ENCODE measurements at regions not wholly inside any gene's neighbourhood (a gene's known extent, or its start where the extent isn't known, plus 50 kb on each side); places are given as distances from the start of the nearest gene placed in this dataset.

DNA sequence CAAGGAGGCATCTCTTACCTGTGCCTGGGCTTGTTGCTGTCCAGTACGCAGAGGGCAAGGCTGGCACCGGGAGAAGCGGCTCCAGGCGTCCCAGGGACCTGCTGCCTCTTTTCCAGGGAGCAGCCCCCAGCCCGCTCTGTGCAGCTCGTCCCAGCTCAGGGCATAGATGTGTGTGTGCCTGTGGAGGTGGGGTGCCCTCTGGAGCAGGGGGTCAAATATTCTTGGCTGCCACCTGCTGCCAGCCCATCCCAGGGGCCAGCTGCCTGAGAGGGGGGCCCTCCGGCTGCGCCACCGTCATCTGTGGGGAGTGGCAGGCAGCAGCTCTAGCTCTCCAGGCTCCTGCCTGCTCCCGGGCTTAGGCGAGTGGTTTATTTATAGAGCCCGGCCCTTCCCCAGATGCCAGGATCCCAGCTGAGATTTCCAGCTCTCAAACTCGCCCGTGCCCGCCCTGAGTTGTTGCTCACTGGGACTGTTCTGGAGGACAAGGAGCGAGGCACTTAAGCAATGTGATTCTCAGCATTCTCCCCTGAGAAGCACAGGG, 87.5 kb downstream of the RTL6 start (continued):
- no peak for TF ChIP-seq ZBED1 (IDR thresholded peaks at IDR 0.05; ENCODE audit: borderline replicate concordance)
- no peak for TF ChIP-seq FOXK2 (IDR thresholded peaks at IDR 0.05)
- no peak for TF ChIP-seq MYB (IDR thresholded peaks at IDR 0.05; ENCODE audit: borderline replicate concordance, low read depth, low read length)
- no peak for TF ChIP-seq SMARCA5 (IDR thresholded peaks at IDR 0.05)
- no peak for TF ChIP-seq ZNF622 (IDR thresholded peaks at IDR 0.05)
- no peak for TF ChIP-seq ZBTB40 (IDR thresholded peaks at IDR 0.05; ENCODE audit: borderline replicate concordance)
- TF ChIP-seq, protein P1, sequence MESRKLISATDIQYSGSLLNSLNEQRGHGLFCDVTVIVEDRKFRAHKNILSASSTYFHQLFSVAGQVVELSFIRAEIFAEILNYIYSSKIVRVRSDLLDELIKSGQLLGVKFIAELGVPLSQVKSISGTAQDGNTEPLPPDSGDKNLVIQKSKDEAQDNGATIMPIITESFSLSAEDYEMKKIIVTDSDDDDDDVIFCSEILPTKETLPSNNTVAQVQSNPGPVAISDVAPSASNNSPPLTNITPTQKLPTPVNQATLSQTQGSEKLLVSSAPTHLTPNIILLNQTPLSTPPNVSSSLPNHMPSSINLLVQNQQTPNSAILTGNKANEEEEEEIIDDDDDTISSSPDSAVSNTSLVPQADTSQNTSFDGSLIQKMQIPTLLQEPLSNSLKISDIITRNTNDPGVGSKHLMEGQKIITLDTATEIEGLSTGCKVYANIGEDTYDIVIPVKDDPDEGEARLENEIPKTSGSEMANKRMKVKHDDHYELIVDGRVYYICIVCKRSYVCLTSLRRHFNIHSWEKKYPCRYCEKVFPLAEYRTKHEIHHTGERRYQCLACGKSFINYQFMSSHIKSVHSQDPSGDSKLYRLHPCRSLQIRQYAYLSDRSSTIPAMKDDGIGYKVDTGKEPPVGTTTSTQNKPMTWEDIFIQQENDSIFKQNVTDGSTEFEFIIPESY (IDR thresholded peaks at IDR 0.05) = no peak

DNA sequence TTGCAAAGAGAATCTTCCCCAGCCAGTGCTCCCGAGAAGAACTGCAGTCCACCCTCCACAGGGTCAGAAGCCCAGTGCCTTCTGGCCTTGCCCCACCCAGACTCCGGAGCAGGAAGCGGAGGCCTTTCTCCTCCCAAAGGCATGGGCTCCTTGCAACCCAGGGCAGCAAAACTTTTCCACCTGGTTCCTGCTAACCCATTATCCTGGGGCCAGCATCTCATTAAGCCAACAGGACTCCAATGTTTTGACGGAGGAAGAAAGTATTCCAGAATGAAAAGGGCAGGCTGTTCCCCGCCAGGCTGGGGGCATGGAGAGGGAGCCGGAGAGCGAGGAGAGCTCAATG, 88.1 kb downstream of the RTL6 start:
- SMC1A ChIA-PET (ENCODE audit: uncharacterized antibody, unreplicated experiment) = no interaction called here
- Histone ChIP-seq H3K79me2 (ENCODE audit: control insufficient read depth, insufficient read depth, low read length) (no peaks in the 10 kb centered on the region), H3K27me3 (replicated peaks in 1 of 2; ENCODE audit: control insufficient read depth in 2 of 2, insufficient read depth in 2 of 2, low read length in 1 of 2) (no peaks in the 10 kb centered on the region; a peak in 1 of 4 replicates), H3K4me3 (no peak overlapping the region), H3K4me1 (ENCODE audit: control insufficient read depth, insufficient read depth, low read length) (no peaks in the 10 kb centered on the region), H2AFZ (ENCODE audit: control insufficient read depth, low read depth, low read length) (no peak overlapping the region), H3K9ac (ENCODE audit: control insufficient read depth, insufficient read depth, low read length) (no peak overlapping the region), H3K4me2 (ENCODE audit: control insufficient read depth, insufficient read depth) (no peak overlapping the region), H4K20me1 (ENCODE audit: control insufficient read depth, insufficient read depth) (no peaks in the 10 kb centered on the region), H3K9me3 (replicated peaks; ENCODE audit: control insufficient read depth, insufficient read depth, low read length) (no peaks in the 10 kb centered on the region), H3K27ac (ENCODE audit: control insufficient read depth, insufficient read depth) (no peak overlapping the region), H3K36me3 (ENCODE audit: control insufficient read depth in 2 of 2, insufficient read depth in 2 of 2, low read length in 1 of 2) (no peaks in the 10 kb centered on the region)
- POLR2A ChIA-PET = interaction anchor here (0.6 kb wide), 1 partner anchor 237 kb away, joined by 6 read pairs; no protein-coding TSS in a partner anchor
- 35% methylated on average over 7 of the region's 7 CpGs for WGBS (ENCODE audit: insufficient coverage, insufficient replicate concordance, low lambda C conversion rate, missing lambda C conversion rate)
- CTCF ChIA-PET = no interaction called here
- FAIRE-seq = no peak
- no TSS peak for BruUV-seq (replicated peaks)
- no peak for ATAC-seq
- RAD21 ChIA-PET (ENCODE audit: unreplicated experiment) = no interaction called here
- intact Hi-C loops (cut with micrococcal nuclease; ENCODE audit: unreplicated experiment) = no loop called here
- no peak for DNase-seq (ENCODE audit: low read depth, low spot score)
- TF ChIP-seq, protein P2, sequence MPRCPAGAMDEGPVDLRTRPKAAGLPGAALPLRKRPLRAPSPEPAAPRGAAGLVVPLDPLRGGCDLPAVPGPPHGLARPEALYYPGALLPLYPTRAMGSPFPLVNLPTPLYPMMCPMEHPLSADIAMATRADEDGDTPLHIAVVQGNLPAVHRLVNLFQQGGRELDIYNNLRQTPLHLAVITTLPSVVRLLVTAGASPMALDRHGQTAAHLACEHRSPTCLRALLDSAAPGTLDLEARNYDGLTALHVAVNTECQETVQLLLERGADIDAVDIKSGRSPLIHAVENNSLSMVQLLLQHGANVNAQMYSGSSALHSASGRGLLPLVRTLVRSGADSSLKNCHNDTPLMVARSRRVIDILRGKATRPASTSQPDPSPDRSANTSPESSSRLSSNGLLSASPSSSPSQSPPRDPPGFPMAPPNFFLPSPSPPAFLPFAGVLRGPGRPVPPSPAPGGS (IDR thresholded peaks at IDR 0.05; ENCODE audit: borderline replicate concordance, insufficient read depth, low read depth, low read length, poor library complexity, severe bottlenecking) = no peak
- TF ChIP-seq, protein P3, sequence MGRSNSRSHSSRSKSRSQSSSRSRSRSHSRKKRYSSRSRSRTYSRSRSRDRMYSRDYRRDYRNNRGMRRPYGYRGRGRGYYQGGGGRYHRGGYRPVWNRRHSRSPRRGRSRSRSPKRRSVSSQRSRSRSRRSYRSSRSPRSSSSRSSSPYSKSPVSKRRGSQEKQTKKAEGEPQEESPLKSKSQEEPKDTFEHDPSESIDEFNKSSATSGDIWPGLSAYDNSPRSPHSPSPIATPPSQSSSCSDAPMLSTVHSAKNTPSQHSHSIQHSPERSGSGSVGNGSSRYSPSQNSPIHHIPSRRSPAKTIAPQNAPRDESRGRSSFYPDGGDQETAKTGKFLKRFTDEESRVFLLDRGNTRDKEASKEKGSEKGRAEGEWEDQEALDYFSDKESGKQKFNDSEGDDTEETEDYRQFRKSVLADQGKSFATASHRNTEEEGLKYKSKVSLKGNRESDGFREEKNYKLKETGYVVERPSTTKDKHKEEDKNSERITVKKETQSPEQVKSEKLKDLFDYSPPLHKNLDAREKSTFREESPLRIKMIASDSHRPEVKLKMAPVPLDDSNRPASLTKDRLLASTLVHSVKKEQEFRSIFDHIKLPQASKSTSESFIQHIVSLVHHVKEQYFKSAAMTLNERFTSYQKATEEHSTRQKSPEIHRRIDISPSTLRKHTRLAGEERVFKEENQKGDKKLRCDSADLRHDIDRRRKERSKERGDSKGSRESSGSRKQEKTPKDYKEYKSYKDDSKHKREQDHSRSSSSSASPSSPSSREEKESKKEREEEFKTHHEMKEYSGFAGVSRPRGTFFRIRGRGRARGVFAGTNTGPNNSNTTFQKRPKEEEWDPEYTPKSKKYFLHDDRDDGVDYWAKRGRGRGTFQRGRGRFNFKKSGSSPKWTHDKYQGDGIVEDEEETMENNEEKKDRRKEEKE (IDR thresholded peaks at IDR 0.05) = no peak
- no peak for TF ChIP-seq ELK1 (IDR thresholded peaks at IDR 0.05; ENCODE audit: low read depth, low read length)
- in situ Hi-C loops (cut with MboI) = no loop called here

All from GM12878 (cell line).